RKO (cell line): ENCODE measurements at regions not wholly inside any gene's neighbourhood (a gene's known extent, or its start where the extent isn't known, plus 50 kb on each side); places are given as distances from the start of the nearest gene placed in this dataset.

Experiments used
- DNase-seq: peaks from one replicate; pipeline ENCODE4 v3.0.0-alpha.2; 2016; ENCODE audit warnings: low spot score

DNA sequence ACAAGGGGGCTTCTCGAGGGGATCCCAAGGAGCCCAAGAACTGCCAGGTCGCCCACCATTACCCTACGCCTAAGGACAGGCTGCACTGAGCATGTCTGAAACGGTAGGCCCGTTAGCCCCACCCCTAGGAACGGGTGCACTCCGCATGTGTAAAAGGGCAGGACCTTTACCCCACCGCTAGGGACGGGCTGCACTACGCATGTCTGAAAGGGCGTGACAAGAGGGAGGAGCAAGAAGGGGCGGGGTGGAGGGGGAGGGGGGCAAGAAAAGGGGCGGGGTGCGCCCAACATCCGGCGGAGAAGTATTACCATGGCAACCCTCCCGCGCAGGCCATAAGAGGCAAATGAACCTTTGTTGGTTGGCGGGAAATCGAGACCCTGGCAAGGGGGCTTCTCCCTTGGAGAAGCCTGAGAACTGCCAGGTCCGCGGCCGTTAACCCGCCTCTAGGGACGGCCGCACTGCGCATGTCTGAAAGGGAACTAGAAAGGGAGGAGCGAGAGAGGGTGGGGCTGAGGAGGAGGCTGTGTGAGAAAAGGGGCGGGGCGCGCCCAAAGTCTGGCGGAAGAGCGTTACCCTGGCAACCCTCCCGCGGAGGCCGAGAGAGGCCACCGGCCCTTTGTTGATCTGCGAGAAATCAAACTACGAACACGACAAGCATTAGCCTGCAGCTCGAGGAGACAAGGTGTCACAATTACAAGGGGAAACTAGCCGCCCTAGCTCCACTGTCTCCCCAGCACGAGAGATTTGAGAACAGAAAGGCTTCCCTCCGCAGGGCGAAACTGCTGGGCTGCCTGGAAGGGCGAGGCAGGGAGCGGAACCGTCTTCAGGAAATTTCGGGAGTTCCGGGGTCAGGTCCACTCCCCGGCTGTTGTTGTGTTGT, 2046.8 kb downstream of the TP53TG3F start:
- no peak for DNase-seq

DNA sequence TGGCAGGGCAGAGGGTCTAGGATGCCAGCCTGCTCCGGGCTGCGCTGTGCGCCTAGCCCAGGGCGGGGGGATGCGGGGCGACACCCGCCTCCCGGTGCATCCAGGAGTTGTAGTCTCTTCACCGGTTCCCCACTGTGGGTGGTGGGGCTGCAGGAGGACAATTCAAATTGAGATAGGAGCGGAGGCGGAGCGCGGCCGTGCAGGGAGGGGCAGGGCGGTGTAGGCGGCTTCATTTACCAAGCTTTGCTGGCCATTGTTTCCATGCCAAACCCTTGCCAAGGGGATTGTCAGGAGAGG, 2047.4 kb downstream of the TP53TG3F start:
- DNase-seq, result no peak

DNA sequence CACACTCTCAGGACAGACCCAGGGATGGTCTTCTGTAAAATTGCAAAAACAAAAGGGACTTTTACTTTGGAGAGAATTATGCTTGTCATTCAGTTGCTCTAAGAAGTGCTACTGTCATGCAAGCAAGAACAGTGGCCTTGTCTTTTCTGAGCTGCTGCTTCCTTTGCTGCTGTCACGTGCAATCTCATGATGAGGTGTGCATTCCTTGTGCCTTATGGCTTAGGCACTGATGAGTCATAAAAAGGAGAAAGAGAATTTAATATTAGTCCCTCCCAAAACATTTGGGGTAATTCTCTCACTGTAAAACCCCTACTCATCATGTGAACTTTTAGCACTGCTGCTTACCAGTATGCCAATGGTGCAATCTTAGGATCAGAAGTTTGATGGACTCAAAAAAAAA, 2051.3 kb downstream of the TP53TG3F start:
- DNase-seq, result peak; percentile 20

DNA sequence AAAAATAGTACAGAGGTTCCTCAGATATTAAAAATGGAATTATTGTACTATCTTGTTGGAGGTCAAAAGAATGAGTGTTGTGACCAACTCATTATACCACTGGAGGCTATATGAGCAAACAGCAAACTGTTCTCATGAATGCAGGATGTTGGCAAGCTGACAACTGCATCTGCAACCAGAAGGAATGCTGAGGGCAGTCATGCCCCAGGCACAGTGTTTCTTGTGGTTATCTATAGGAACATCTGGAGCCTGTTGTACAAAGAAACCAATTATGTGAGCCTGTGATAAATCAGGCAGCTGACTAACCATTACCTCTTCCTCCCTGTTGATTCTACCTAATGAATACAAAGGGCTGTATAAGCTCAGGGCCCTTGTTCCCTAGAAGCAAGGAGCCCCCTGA, 2057.1 kb downstream of the TP53TG3F start:
- peak; percentile 8 for DNase-seq

DNA sequence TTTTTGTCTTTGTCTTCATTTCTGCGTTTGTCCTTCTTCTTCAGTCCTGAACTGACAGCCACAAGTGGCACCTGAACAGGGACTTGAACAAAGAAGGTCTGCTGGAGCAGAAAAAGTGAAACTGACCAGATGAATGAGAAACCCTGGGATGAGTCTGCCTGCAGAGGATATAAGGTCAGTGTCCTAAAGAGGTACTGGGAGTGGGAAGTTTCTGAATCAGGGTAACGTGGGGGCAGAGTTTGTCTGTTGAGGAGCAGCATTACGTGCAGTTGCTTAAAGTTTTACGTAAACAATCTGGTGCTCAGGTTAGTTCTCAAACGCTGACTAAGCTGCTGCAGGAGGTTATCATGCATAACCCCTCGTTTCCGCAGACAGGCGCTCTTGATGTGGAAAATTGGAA, 2057.6 kb downstream of the TP53TG3F start:
- DNase-seq, result no peak

DNA sequence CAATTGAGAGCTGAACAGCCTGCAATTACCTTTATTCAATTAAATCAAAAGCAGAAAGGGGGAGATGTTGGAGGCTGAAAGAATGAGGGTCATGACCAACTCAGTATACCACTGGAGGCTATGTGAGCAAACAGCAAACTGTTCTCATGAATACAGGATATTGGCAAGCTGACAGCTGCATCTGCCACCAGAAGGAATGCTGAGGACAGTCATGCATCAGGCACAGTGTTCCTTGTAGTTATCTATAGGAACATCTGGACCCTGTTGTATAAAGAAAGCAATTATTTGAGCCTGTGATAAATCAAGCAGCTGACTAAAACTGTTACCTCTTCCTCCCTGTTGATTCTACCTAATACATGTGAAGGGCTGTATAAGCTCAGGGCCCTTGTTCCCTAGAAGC, 2064.6 kb downstream of the TP53TG3F start:
- no peak for DNase-seq

DNA sequence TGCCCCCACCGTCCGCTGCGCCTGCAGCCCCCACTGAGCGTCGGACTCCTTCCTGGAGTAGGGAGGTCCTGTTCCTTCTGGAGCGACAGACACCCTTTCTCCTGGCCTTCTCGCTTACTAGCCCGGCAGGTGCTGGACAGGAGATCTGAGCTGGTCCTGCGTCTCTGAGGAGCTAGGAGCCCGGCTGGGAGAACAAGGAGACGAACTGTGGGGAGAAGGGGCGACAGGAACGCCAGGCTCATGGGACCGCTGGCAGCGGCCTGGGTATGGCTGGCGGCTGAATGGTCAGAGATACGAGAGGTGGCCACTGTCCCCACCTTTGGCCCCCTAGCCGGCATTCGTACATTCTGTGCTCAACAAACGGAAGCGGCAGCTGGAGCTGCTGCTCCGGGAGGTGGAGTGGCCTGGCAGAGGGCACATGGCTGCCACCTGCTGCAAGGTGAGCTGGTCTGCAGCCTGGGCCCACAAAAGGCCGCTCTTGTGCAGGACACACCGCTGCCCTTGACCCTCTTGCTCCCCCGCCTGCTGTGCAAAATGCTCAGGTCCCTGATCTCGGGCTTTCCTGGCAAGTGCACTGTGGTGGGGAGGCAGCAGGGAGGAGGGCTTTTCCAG, 2066.7 kb downstream of the TP53TG3F start:
- DNase-seq, result no peak

DNA sequence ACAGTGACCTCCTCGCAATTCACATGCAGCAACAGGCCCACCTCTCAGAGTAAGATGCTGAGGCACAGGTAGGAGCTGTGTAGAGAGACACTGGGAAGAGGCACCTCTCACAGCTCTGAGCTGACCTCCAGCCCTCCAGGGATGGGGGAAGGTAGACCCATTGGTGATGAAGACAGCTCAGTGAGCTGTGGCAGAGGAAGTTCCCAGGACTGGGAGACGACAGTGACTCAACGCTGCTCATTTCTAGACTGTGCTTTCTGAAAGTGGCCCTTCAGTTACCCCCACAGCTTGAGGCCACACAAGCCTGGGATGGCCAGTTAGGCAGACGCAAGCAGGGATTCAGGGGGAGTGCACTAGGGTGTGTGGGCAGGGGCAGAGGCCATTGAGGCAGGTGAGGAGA, 2073.2 kb downstream of the TP53TG3F start:
- DNase-seq, result no peak

DNA sequence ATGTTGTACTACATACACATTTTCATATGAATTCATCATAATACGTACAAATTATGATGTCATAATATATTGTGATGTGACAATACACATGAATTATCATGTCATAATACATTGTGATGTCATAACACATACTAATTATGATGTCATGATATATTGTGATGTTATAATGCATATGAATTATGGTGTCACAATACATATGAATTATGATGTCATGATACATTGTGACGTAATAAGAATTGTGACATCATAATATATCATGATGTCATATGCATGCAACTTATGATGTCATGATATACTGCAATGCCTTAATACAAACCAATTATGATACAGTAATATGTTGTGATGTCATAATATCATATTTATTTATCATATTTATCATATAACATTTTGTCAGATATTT, 2074.3 kb downstream of the TP53TG3F start:
- DNase-seq, result no peak

DNA sequence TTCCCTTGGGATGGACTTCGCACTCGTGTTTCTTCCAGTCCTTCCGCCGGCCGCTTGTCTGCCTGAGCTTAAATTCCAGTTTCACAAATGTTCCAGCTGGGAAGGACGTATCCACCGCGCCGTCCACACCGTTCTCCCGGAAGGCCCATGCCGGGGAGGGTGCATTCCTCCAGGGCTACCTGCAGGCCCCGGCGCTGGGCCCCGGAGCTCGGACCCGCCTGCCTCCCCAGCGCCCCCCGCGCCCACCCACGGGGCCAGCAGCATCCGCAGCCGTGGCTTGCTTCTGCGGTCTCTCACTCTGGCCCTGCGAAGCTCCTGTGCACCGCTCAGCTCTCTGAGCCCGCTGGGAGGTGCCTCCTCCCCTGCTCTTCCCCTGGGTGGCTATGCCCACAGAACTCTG, 2084.1 kb downstream of the TP53TG3F start:
- DNase-seq, result no peak

DNA sequence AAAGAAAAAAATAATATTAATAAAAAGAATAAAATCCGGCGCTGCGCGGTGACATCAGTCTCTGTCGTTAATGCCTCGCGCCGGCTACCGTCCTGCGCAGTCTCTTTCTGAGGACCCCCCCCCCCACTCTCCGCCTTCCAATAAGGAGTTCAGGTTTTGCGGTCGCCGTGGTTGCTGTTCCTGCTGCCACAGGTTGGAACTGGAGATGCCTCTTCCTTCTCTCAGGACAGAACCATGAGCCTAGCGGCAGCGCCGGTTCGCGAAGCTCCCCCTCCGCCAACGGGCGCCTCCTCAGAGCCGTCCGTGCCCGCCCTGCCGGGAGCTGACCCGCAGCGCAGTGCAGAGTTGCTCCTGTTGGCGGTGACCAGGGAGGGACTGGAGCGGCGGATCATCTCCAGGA, 2093.4 kb downstream of the TP53TG3F start:
- DNase-seq, result no peak

DNA sequence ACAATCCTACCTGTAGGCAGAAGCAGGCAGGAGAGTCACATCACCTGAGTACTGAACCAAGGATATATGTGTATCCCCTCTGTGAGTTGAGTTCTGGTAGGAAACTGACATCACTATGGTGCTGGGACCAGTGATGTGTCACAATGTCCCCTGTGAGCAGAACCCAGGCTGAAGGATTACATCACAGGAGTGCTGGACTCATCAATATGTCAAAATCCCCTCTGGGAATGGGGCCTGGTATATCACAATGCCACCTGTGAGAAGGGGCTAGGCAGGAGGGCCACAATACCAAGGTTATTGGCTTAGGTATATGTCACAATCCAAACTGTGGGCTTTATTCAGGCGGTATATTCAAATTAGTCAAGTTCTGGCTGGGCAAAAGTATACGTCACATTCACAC, 2098.3 kb downstream of the TP53TG3F start:
- no peak for DNase-seq

DNA sequence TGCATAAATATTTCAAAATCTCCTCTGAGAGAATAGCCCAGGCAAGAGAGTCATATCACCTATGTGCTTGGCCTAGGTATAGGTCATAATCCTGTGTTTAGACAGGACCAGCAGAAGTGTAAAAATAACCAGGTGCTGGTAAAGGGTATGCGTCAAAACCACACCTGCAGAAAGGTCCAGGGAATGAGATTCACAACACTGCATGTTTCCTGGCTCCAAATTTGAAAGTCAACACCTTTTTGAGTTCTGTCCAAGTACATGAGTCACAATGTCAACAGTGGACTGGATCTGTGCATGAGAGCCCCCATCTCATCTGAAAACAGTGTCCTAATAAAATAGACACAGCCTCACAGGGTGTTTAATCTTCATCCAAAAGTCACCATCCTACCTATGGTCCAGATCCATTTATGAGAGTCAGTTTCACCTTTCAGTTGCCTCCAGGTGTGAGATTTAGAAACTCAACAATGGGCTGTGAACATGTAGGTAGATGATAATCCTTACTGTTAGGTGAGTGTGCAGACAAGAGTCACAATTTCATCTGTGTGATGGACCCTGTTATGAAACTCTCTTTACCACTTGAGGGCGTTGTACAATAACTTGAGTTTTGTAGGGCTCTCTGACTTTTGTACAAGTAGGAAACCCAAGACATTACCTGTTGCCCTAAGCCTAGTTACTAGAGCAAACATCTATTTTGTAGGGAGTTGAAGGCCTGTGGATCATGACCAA, 2100.7 kb downstream of the TP53TG3F start:
- DNase-seq, result no peak

DNA sequence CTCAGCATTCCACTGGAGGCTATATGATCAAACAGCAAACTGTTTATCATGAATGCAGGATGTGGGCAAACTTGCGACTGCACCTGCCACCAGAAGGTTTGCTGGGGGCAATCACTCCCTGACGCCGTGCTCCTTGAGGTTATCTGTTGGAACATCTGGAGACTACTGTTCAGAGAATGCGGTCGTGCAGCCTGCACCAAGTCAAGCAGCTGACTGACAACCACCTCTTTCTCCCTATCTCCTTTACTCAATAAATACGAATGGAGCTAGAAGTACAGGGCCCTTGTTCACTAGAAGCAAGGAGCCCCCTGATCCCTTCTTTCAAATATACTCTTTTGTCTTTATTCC, 2101.2 kb downstream of the TP53TG3F start:
- no peak for DNase-seq

DNA sequence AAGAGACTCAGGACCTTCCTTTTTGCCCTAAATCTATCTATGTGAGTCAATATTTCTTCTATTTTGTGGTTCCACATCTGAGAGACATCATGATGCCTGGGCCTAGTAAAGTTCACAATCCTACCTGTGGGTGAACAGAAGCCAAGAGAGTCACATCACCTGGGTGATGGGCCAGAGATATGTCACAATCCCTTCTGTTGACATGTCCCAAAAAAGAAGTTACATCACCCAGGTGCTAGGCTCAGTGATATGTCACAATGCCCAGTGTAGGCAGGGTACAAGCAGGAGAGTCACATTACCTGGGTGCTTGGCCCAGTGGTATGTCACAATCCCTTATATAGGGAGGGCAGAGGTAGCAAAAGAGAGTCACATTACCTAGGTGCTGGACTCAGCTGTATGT, 2101.9 kb downstream of the TP53TG3F start:
- DNase-seq, result no peak

DNA sequence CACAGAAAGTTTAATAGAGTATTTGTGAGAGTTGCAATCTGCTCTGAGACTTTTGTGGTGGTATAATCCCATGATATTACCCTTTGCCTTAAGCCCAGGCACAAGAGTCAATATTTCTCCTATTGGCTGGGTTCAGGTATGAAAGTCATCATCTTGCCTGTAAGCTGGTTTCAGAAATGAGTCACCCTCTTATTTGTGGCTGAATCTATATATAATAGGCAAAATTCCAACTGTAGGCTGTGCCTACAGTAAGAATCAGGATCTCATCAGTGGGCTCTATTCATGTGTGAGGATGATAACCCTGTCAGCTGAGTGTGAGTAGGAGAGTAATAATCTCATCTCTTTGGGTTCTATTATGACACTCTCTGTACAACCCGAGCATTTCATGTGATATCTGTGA, 2103.1 kb downstream of the TP53TG3F start:
- no peak for DNase-seq

DNA sequence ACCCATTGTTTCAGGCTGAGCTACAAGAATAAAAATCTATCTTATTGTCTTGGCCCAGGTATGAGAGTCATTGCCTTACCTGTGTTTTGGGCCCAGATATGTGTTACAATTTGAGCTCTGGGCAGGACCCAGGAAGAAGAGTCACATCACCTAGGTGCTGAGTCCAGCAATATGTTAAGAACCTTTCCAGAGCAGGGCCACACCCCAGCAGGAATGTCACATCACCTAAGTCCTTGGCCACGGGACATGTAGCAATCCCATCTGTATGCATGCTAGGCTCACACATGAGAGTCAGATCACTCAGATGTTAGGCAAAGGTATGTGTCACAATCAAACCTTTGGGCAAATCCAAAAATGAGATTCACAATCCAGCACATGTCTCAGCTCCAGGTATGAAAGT, 2103.5 kb downstream of the TP53TG3F start:
- DNase-seq, result no peak

DNA sequence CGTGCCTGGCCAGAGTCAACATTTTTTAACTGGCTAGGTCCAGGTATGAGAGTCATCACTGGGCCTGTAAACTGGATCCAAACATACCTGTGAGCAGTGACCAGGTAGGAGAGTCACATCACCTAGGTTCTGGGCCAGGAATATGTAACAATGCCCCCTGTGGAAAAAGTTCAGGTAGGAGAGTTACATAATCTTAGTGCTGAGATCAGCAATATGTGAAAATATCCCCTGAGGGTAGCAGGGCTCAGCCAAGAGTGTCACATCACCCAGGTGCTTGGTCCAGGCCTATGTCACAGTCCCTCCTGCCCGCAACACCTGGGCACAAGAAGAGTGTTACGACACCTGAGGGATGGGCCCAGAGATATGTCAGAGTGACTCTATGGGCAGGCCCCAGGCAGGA, 2104.7 kb downstream of the TP53TG3F start:
- DNase-seq, result no peak

DNA sequence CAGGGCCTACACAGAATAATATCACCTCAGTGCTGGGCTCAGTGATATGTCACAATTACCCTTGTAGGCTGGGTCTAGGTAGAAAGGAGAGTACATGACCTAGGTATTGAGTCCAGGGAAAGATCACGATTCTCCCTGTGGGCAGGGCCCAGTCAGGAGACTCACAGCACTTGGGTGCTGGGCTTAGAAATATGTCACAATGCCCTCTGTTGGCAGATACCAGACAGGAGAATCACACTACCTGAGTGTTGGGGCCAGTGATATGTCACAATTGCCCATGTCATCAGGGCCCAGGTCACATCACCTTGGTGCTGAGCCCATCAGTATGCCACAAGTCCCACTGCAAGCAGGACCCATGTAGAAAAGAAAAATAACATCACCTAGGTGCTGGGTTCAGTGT, 2105.5 kb downstream of the TP53TG3F start:
- DNase-seq, result no peak

DNA sequence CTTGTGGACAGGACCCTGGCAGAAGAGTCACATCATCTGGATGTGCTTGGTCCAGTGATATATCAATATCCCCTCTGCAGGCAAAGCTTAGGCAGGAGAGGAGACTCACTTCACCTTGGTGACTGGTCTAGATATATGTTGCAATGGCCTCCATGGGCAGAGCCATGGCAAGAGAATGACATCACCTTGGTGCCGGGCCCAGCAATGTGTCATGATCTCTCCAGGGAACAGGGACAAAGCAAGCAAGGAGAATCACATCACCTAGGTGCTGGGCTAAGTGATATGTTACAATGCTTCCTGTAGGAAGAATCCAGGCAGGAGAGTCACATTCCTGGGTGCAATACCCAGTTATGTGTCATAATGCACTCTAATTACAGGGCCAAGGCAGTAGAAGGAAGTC, 2106.2 kb downstream of the TP53TG3F start:
- DNase-seq, result no peak

DNA sequence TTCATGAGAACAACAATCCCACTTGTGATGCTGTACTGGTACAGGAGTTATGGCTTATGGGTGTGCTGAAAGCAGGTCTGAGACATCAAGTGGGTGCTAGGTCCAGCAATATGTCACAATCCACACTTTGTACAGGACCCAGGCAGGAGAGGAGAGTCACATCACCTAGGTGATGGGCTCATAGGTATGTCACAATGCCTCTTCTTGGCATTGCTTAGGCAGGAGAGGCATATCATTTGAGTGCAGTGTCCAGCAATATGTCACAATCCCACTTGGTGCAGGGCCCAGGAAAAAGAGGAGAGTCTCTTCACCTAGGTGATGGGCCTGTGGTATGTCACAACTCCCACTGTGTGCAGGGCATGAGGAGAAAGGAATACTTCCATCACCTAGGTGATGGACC, 2110.0 kb downstream of the TP53TG3F start:
- no peak for DNase-seq

DNA sequence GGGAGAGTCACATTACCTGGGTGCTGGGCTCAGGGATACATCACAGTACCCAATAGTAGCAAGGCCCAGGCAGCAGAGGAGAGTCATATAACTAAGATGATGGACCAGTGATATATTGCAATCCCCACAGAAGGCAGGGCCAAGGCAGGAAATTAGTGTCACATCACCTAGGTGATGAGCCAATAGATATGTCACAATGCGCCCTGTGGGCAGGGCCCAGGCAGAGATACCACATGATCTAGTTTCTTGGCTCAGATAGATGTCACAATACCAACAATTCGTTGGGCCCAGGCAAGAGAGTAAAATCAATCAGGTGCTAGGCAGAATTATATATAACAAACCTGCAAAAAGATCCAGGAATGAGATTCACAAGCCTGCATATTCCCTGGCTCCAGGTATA, 2111.5 kb downstream of the TP53TG3F start:
- DNase-seq, result no peak

DNA sequence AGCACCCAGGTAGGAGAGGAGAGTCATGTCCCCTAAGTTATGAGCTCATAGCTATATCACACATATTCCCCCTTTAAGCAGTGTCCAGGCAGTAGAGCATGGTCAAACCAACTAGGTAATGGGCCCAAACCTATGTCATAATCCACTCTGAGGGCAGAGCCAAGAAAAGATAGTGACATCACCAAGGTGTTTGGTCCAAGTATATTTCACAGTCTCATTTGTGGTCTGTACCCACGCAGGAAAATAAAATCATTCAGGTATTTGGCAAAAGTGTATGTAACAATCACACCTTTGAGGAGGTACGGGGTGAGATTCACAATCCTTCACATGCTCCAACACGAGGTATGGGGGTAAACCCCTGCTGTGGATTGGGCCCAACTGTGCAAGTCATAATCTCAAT, 2112.8 kb downstream of the TP53TG3F start:
- no peak for DNase-seq

DNA sequence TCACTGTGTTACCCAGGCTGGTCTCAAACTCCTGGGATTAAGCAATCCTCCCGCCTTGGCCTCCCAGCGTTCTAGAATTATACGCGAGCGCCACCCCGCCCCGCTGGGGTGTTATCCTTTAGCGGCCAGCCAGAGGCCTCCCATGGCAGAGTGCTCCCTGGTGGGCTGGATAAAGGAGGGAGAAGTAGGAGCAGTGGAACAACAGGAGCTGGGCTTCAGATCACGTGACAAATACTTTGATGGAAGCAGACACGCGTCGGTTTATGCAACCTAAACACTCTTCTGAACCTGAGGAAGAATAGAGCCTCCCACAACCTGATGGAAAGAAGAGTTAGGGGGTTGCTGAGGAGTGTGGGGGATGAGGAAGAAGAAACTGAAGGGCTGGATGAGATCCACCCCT, 2114.0 kb downstream of the TP53TG3F start:
- no peak for DNase-seq
